BJ (cell line): ENCODE measurements at regions not wholly inside any gene's neighbourhood (a gene's known extent, or its start where the extent isn't known, plus 50 kb on each side); places are given as distances from the start of the nearest gene placed in this dataset.
"Not testable (repeated sequence)": the region's sequence is repeated elsewhere in the genome, so short reads cannot be mapped to it uniquely, and the experiment has no call there.

Experiments used
- CTCF ChIA-PET: fragments of 350-600 bp; formaldehyde crosslinking; extraction: SDS; loops from one replicate; lab custom pipeline; 2021; ENCODE audit warnings: antibody characterized with exemption, inconsistent platforms; lab: Yijun Ruan, JAX
- POLR2A ChIA-PET: fragments of 300-600 bp; sonication (Branson Sonifier 250); formaldehyde crosslinking; extraction: SDS; loops from one replicate; lab custom pipeline; 2021; ENCODE audit warnings: antibody characterized with exemption; lab: Charles Lee
- DNase-seq: peaks from one replicate; pipeline ENCODE4 v3.0.0-alpha.2; 2011; ENCODE audit warnings: low read depth
- H3K27me3 ChIP-seq: 2 replicates; pipeline ENCODE4 v1.6.0; 2011; ENCODE audit warnings: low read length; ENCODE audit not compliant: control insufficient read depth, insufficient read depth
- H3K36me3 ChIP-seq: 2 replicates; pipeline ENCODE4 v1.5.1; 2011; ENCODE audit warnings: low read length; ENCODE audit not compliant: control insufficient read depth, insufficient read depth
- H3K4me3 ChIP-seq: 2 replicates; pipeline ENCODE4 v1.5.1; 2011; ENCODE audit warnings: low read depth, mild to moderate bottlenecking, control low read depth, low read length
- CTCF ChIP-seq: IDR thresholded peaks from 2 replicates; pipeline ENCODE4 v1.5.1; 2011; ENCODE audit warnings: low read depth, mild to moderate bottlenecking, control low read depth, inconsistent platforms, low read length, moderate library complexity; ENCODE audit not compliant: insufficient read depth

GRCh38 chr9:124121725-124122124 lies 110.2 kb downstream of the LHX2 start:
- Histone ChIP-seq H3K36me3 (no peaks in the 10 kb centered on the region), H3K4me3 (no peak overlapping the region), H3K27me3 (peaks cover 8% of the 10 kb centered on the region)
- CTCF ChIA-PET: interaction anchor here (8.0 kb wide), 1 partner anchor 270 kb away, joined by 99 read pairs; no protein-coding TSS in a partner anchor
- no peak for TF ChIP-seq CTCF
- no peak for DNase-seq
- POLR2A ChIA-PET: no interaction called here

- ChIA-PET POLR2A (interaction anchor here (0.6 kb wide), 1 partner anchor 207 kb away, joined by 4 read pairs; no protein-coding TSS in a partner anchor), CTCF (interaction anchor here (1.1 to 8.0 kb wide), 4 partner anchors 134 to 414 kb away, joined by 3 to 99 read pairs (median 4); no protein-coding TSS in a partner anchor)
- peaks cover 6% of the 10 kb centered on the region for H3K27me3 ChIP-seq
- no peaks in the 10 kb centered on the region for H3K36me3 ChIP-seq
- TF ChIP-seq CTCF: no peak
- H3K4me3 ChIP-seq: no peak overlapping the region
- no peak for DNase-seq
Observed at GRCh38 chr9:124122321-124122720, 110.8 kb downstream of the LHX2 start.

- Histone ChIP-seq H3K27me3 (peaks cover 6% of the 10 kb centered on the region), H3K36me3 (no peaks in the 10 kb centered on the region), H3K4me3 (no peak overlapping the region)
- peak; percentile 68 for TF ChIP-seq CTCF
- peak; percentile 23 for DNase-seq
- ChIA-PET CTCF (interaction anchor here (0.6 to 8.0 kb wide), 6 partner anchors 133 to 586 kb away, joined by 3 to 99 read pairs (median 3); no protein-coding TSS in a partner anchor), POLR2A (interaction anchor here (0.5 to 0.6 kb wide), 2 partner anchors 136 to 208 kb away, joined by 4 to 5 read pairs; no protein-coding TSS in a partner anchor)
Observed at GRCh38 chr9:124122813-124123462, 111.4 kb downstream of the LHX2 start.

- CTCF ChIA-PET: interaction anchor here (0.6 to 8.0 kb wide), 4 partner anchors 133 to 413 kb away, joined by 3 to 99 read pairs (median 4); no protein-coding TSS in a partner anchor
- DNase-seq, POLR2A ChIA-PET, H3K4me3 ChIP-seq, H3K27me3 ChIP-seq, H3K36me3 ChIP-seq: not testable (repeated sequence)
Observed at GRCh38 chr9:124123621-124124020, 112.1 kb downstream of the LHX2 start.

- DNase-seq: no peak
- ChIA-PET POLR2A (interaction anchor here (0.7 kb wide), 1 partner anchor 14 kb away, joined by 4 read pairs; no protein-coding TSS in a partner anchor), CTCF (interaction anchor here (0.6 to 8.0 kb wide), 6 partner anchors 11 to 1231 kb away, joined by 3 to 99 read pairs (median 5); no protein-coding TSS in a partner anchor)
Observed at GRCh38 chr9:124124729-124125650, 113.4 kb downstream of the LHX2 start.

More at GRCh38 chr9:124124729-124125650, 113.4 kb downstream of the LHX2 start:
- no peak for TF ChIP-seq CTCF
- Histone ChIP-seq H3K36me3 (no peaks in the 10 kb centered on the region), H3K27me3 (no peaks in the 10 kb centered on the region), H3K4me3 (no peak overlapping the region)
